Liver (tissue), 8 donors: ENCODE measurements at regions not wholly inside any gene's neighbourhood (a gene's known extent, or its start where the extent isn't known, plus 50 kb on each side); places are given as distances from the start of the nearest gene placed in this dataset.

ENCODE experiments used
- DNase-seq: peaks from one replicate; pipeline ENCODE4 v3.0.0-alpha.2; 2017; ENCODE audit warnings: low spot score
- H3K27ac ChIP-seq, 2 donors: one replicate each; pipeline ENCODE4 v1.7.0; 2013; ENCODE audit warnings: inconsistent platforms in 2 of 2, low read length in 2 of 2, control low read depth in 1 of 2, low read depth in 1 of 2, mild to moderate bottlenecking in 1 of 2
- H3K27me3 ChIP-seq, 4 donors: one replicate each; pipeline versions ENCODE4 v1.6.1 to v1.7.0; 2013; ENCODE audit warnings: low read length in 3 of 4, inconsistent platforms in 1 of 4, mild to moderate bottlenecking in 1 of 4, moderate library complexity in 1 of 4; ENCODE audit not compliant: control insufficient read depth in 4 of 4, insufficient read depth in 4 of 4
- H3K36me3 ChIP-seq, 4 donors: one replicate each; pipeline versions ENCODE4 v1.6.1 to v1.7.0; 2013; ENCODE audit warnings: low read length in 3 of 4, mild to moderate bottlenecking in 3 of 4, low read depth in 1 of 4, moderate library complexity in 1 of 4; ENCODE audit not compliant: control insufficient read depth in 4 of 4, insufficient read depth in 3 of 4
- H3K4me1 ChIP-seq, 4 donors: one replicate each; pipeline versions ENCODE4 v1.6.1 to v1.7.0; 2013; ENCODE audit warnings: low read length in 3 of 4, mild to moderate bottlenecking in 3 of 4, moderate library complexity in 1 of 4; ENCODE audit not compliant: control insufficient read depth in 4 of 4, insufficient read depth in 4 of 4
- H3K4me3 ChIP-seq, 3 donors: one replicate each; pipeline versions ENCODE4 v1.6.1 to v1.7.0; 2013; ENCODE audit warnings: low read length in 3 of 3, control low read depth in 1 of 3, low read depth in 1 of 3, mild to moderate bottlenecking in 1 of 3
- H3K9ac ChIP-seq, 2 donors: one replicate each; pipeline ENCODE4 v1.7.0; 2013; ENCODE audit warnings: low read length in 2 of 2, mild to moderate bottlenecking in 2 of 2, moderate library complexity in 2 of 2, control low read depth in 1 of 2, low read depth in 1 of 2
- H3K9me3 ChIP-seq, 4 donors: one replicate each; pipeline versions ENCODE4 v1.6.1 to v1.7.0; 2013; ENCODE audit warnings: low read length in 3 of 4; ENCODE audit not compliant: control insufficient read depth in 4 of 4
- ATF3 ChIP-seq: IDR thresholded peaks from 2 replicates; pipeline ENCODE4 v1.6.1; 2016; ENCODE audit warnings: antibody characterized with exemption
- CTCF ChIP-seq: fragments of 150-350 bp; IDR thresholded peaks from 2 replicates; pipeline ENCODE4 v1.5.1; 2017; ENCODE audit warnings: improper control_type of control experiment, low read depth, low read length; ENCODE audit not compliant: missing input control
- EGR1 ChIP-seq, 2 donors: IDR thresholded peaks; 2 replicates each; pipeline ENCODE4 v1.6.1; 2016 to 2018; ENCODE audit warnings: antibody characterized with exemption in 2 of 2, low read depth in 2 of 2
- FOXA1 ChIP-seq: IDR thresholded peaks from 2 replicates; pipeline ENCODE4 v1.6.1; 2016; ENCODE audit warnings: antibody characterized with exemption
- FOXA2 ChIP-seq: IDR thresholded peaks from 2 replicates; pipeline ENCODE4 v1.6.1; 2016; ENCODE audit warnings: antibody characterized with exemption
- HNF4A ChIP-seq, 2 donors: conservative IDR thresholded peaks; 2 replicates each; pipeline ENCODE4 v1.6.1; 2016; ENCODE audit warnings: antibody characterized with exemption in 2 of 2, mild to moderate bottlenecking in 2 of 2
- HNF4G ChIP-seq: IDR thresholded peaks from 2 replicates; pipeline ENCODE4 v1.6.1; 2016; ENCODE audit warnings: antibody characterized with exemption
- JUND ChIP-seq, 2 donors: IDR thresholded peaks; 2 replicates each; pipeline ENCODE4 v1.6.1; 2016; ENCODE audit warnings: antibody characterized with exemption in 2 of 2
- MAX ChIP-seq: IDR thresholded peaks from 2 replicates; pipeline ENCODE4 v1.6.1; 2016; ENCODE audit warnings: antibody characterized with exemption
- NR2F2 ChIP-seq: IDR thresholded peaks from 2 replicates; pipeline ENCODE4 v1.6.1; 2016; ENCODE audit warnings: antibody characterized with exemption
- RAD21 ChIP-seq, 2 donors: IDR thresholded peaks; 2 replicates each; pipeline ENCODE4 v1.6.1; 2016; ENCODE audit warnings: antibody characterized with exemption in 2 of 2, mild to moderate bottlenecking in 2 of 2
- REST ChIP-seq: IDR thresholded peaks from 2 replicates; pipeline ENCODE4 v1.6.1; 2016; ENCODE audit warnings: antibody characterized with exemption, mild to moderate bottlenecking
- RXRA ChIP-seq, 2 donors: IDR thresholded peaks; 2 replicates each; pipeline ENCODE4 v1.6.1; 2017 to 2018; ENCODE audit warnings: antibody characterized with exemption in 2 of 2, mild to moderate bottlenecking in 1 of 2
- SP1 ChIP-seq: IDR thresholded peaks from 2 replicates; pipeline ENCODE4 v1.6.1; 2018; ENCODE audit warnings: antibody characterized with exemption, mild to moderate bottlenecking
- TAF1 ChIP-seq: conservative IDR thresholded peaks from 2 replicates; pipeline ENCODE4 v1.6.1; 2016; ENCODE audit warnings: antibody characterized with exemption, mild to moderate bottlenecking
- YY1 ChIP-seq: IDR thresholded peaks from 2 replicates; pipeline ENCODE4 v1.6.1; 2016; ENCODE audit warnings: antibody characterized with exemption, mild to moderate bottlenecking
- ZBTB33 ChIP-seq: IDR thresholded peaks from 2 replicates; pipeline ENCODE4 v1.6.1; 2016; ENCODE audit warnings: antibody characterized with exemption
- WGBS: extraction: QIAGEN DNeasy Blood & Tissue Kit; methylation state at CpG from one replicate; pipeline ENCODE4 v1.1.7; 2013; 5-methylcytosine and 5-hydroxymethylcytosine counted together
- donor health status: healthy.
- donor health status: healthy.
- donor health status: healthy.
- donor health status: healthy.
- donor health status: healthy.

- TF ChIP-seq ZBTB33 (no peak), CTCF (no peak)
These were observed 116.6 kb upstream of the KLF12 start (continued) for GRCh38 chr13:74250738-74251190.

GRCh38 chr13:74248477-74248876 lies 114.3 kb upstream of the KLF12 start:
- no peak overlapping the region for H3K4me3 ChIP-seq
- WGBS, result 94% methylated on average over 4 of the region's 4 CpGs
- no peaks in the 10 kb centered on the region for H3K9me3 ChIP-seq
- TF ChIP-seq RXRA (IDR thresholded peaks at IDR 0.05), result no peak
- TF ChIP-seq EGR1 (IDR thresholded peaks at IDR 0.05; ENCODE audit: low read depth in 2 of 2), result no peak
- TF ChIP-seq ZBTB33, result no peak
- no peak for TF ChIP-seq ATF3
- TF ChIP-seq FOXA1, result no peak
- TF ChIP-seq YY1, result no peak
- no peak for TF ChIP-seq TAF1
- no peak for TF ChIP-seq HNF4A (conservative IDR thresholded peaks at IDR 0.05)
- no peaks in the 10 kb centered on the region for H3K4me1 ChIP-seq
- no peaks in the 10 kb centered on the region for H3K36me3 ChIP-seq
- H3K9ac ChIP-seq, result no peak overlapping the region
- H3K27me3 ChIP-seq, result no peaks in the 10 kb centered on the region
- no peak for DNase-seq
- H3K27ac ChIP-seq, result no peak overlapping the region

- H3K9me3 ChIP-seq, result no peaks in the 10 kb centered on the region
- no peak overlapping the region for H3K4me3 ChIP-seq
- no peak overlapping the region for H3K27ac ChIP-seq
- H3K9ac ChIP-seq, result no peak overlapping the region
- WGBS, result 80% methylated on average over 8 of the region's 8 CpGs
- no peaks in the 10 kb centered on the region for H3K4me1 ChIP-seq
- no peaks in the 10 kb centered on the region for H3K36me3 ChIP-seq
- DNase-seq, result no peak
- H3K27me3 ChIP-seq, result no peaks in the 10 kb centered on the region
- TF ChIP-seq RXRA (IDR thresholded peaks at IDR 0.05) (no peak), HNF4A (conservative IDR thresholded peaks at IDR 0.05) (no peak), MAX (no peak), TAF1 (no peak), REST (no peak), ATF3 (no peak), EGR1 (IDR thresholded peaks at IDR 0.05; ENCODE audit: low read depth in 2 of 2) (no peak), NR2F2 (no peak), HNF4G (no peak), YY1 (no peak), SP1 (no peak), JUND (IDR thresholded peaks at IDR 0.05) (no peak), FOXA2 (no peak), RAD21 (IDR thresholded peaks at IDR 0.05) (no peak), CTCF (no peak)
These were observed 112.3 kb upstream of the KLF12 start for GRCh38 chr13:74246487-74246886.
